Activated CD8-positive, alpha-beta memory T cell treated with anti-CD3 and anti-CD28 coated beads, Interleukin-2, amount 50 U/mL, for 24 hours (primary cell): ENCODE measurements at regions not wholly inside any gene's neighbourhood (a gene's known extent, or its start where the extent isn't known, plus 50 kb on each side); places are given as distances from the start of the nearest gene placed in this dataset.
A peak's percentile ranks its signal among the peaks of the same experiment; 100 is the strongest.

Experiments
- DNase-seq: peaks from one replicate; pipeline ENCODE4 v3.0.0-alpha.2; 2020; ENCODE audit errors: extremely low read depth

DNA sequence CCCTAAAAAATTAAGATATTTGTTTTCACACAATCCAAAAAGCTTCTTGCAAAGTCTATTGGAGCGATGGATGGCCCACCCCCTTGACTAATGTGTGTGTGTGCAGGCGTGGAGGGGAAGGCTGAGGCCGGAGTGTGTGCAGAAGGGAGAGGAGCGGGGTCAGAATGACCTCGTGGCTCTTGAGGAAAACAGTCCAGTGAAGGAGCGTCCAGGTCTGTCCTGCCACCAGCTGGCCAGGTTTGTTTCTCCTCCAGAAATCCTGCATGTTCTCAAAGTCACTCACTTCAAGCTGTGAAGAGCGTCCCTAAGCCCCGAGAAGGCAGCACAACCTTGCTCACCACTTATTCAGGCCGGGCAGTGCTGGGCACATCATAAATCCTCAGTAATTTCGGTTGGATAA is 69.5 kb upstream of the SSX2IP start:
- no peak for DNase-seq

DNA sequence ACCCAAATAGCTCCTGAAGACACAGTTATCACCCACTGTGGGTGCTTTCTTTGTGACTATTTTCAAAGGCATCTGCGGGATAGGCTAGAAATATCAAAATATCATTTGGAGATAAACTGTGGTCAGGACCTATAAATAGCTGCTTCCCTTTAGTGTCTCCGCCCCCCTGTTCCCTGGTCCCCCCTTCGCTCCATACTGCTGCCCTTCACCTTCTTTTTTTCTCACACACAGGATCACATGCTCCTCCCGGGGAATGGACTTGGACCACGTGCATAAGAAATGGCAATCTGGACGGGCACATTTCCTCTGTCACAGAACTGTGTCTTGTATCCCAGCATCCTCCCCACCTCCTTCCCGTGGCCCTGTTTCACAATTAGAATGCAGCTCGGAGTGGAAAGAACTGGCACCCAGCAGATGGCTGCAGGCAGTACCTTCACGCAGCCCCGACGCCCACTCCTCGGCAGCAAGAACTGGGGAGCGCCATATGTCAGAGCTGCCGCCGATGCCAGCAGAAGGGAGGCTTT is 68.8 kb upstream of the SSX2IP start:
- no peak for DNase-seq

DNA sequence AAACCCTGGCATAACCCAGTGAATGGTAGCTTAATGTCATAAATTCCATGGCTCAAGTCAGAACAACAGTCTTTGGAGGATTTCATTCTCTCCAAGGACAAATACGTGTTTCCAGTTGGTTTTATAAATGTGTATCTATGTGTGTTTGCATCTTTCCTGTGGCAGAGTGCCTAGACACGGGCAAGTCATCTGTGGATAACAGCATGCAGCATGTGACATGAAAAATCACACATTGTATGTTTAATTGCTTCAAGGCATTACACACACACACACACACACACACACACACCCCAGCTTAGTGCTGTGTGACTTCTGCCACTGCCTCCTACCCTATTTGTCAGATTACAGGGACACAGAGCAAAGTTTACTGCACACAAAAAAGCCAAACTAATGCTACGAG is 68.2 kb upstream of the SSX2IP start:
- no peak for DNase-seq

DNA sequence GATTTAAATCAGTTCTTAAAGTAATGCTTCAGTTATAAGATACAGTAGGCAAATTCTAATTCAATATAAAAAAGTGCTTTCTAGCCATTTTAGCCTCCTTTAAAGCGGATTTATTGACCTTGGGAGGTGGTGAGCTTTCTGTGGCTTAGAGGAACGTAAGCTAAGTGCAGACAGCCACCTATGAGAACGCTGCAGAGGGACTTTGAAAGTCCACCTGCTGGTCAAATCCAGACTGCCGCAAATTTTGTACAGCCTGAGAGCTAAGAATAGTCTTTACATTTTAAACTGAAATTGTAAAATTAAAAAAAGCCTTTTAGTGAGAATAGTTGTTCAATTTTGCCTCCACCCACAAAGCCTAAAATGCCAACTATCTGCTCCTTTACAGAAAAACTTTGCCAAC is 67.0 kb upstream of the SSX2IP start:
- DNase-seq, result no peak

DNA sequence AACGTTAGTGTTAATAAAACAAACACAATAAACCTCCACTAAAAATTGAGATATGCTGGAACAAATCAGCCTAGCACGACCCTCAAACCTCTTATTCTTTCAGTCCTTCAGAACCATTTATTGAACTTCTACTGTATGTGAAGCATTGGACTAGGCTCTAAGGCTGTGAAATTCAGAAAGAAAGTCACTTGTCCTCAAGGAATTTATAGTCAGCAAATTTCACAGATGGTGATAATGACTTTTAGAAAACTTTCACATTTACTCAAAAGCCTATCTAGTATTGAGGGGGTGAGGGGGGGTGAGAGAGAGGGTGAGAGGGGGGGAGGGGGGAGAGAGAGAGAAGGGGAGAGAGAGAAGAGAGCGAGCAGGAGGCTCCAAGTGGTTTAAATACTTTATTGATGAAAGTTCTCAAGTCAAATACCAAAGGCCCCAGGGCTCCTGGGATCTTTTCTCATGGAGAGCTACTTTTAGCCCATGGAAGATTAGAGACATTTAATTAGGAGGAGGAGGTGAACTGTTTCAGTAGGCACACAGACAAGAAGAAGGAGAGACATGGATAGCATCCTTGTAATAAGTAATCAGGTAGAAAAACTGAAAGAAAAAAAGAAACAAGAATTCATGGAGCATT is 66.3 kb upstream of the SSX2IP start:
- no peak for DNase-seq

DNA sequence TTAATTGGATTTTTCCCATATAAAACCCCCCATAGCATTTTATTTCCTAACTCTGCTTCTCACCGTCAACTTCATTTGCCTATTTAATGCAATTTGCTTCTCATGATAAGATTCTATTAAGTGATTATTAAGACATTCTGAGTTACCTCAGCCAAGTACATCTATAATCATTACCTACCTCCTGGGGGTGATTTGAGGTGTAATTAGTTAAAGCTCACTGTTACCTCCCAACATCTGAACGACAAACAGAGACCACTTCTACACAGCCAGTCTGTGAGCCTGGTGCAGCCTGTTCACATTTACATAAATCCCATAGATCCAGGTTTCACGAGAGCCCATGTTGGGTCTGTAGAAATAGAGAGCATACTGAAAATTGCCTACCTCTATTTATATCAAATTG is 65.7 kb upstream of the SSX2IP start:
- no peak for DNase-seq

DNA sequence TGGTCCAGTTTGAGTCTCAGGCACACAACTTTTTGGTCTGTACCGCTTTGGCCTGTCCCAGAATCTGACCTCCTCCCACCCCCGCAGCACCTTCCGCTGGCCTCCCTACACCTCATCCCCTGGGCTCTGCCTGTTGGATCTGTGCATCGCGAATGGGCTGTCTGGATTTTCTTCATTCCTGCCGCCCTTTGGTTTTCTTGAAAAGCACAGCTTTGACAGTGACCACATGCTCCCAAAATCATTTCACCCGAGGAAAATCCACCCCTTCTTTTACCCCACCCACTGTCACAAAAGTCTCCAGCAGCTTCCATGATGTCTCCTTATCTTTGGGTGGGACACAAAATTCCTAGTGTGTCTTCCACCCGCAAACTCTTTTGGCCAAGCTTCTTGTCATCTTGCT is 65.0 kb upstream of the SSX2IP start:
- no peak for DNase-seq

DNA sequence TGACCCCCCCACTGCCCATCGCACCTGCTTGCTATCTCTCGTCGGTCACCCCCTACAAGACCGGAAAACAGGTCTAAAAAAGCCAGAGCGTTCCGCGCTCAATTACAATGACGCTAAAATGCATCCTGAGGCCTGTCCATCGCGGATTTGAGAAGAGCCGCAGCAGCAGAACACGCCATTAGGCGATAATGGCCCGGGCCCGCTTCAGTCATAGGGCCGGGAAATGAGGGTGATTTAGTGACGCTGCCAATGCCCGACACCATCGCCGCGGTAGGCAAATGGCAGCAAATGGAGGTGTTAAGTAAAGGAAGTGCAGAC is 64.1 kb upstream of the SSX2IP start:
- no peak for DNase-seq

DNA sequence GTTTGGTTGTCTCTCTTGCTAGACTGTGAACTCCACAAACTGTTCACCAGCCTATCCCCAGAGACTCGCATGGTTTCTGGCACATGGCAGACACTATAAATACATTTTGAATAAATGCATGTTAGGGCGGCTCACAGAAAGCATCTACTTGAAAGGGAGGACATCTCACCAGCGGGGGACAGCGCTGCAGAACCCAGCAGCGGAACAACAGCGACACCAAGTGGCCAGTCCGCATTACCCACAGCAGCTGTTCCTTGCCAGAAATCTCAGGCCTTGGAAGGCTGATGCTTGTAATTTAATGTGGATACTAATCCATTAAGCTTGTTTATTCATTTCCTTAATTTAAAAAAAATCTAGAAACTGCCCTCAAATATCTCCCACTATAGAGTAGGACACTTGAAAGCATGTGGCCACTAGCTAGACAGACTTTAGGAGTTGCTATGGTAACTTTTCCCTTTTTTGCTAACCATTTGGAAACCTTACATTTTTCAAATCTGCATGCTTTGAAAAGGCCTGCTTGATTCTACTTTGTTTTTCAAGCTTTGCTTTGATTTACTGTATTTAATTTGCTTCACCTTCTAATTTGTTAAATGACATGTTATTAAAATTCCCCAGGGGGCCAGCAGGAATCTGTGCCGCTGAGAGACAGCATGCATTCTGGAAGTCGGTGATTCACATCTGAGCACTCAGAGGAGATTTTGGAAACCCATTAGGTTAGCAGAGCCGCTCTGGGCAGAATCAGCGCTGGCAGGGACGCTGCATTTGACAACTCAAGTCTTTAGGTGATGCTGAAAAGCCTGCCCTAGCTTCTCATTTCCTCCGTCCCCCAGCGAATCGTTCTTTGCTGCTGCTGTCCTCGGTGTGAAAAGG is 63.5 kb upstream of the SSX2IP start:
- peak; percentile 43 for DNase-seq

DNA sequence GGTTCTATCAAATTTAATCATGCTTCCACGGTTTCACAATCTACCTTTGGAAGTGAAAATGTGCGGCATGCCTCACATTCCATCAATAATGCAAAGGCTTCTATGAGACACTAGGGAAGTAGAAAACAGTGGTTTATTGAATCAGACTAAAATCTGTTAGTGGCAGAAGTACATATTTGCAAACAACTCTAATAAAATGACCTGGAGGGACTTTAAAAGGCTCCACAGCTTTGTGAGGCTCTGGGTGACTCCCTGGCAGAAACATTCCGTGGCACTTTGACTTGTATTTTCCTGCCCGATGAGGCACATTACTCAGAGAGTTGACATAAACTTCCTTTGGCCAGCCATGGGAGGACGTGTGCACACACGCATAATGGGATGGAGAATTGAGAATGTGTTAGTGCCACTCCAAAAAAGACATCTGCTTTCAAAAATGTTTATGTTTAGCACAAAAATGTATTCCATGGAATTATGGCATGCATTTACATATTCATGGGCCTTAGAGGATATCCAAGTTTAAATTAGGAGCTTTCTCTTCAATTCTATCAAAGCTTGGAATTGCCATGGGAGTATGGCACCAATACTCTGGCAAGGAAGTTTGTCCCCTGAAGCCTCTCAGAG is 60.0 kb upstream of the SSX2IP start:
- DNase-seq, result no peak

DNA sequence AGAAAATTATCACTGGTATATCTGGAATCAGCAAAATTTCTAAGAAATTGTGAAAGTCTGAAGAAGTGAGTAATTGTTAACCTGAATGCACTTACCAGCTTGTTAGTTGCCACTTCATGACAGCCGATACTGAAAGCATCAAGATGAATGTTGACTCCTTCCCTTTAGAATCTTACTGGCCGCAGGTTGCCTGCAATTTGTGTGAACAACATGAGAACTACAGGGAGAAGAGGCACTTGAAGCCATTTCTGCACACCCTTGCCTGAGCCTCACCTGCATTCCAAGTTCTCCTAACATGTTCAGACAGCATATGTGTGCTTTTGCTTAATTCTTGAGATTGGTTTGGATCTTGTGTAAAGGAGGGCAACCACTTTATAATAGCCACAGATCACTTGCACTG is 59.2 kb upstream of the SSX2IP start:
- DNase-seq, result no peak

DNA sequence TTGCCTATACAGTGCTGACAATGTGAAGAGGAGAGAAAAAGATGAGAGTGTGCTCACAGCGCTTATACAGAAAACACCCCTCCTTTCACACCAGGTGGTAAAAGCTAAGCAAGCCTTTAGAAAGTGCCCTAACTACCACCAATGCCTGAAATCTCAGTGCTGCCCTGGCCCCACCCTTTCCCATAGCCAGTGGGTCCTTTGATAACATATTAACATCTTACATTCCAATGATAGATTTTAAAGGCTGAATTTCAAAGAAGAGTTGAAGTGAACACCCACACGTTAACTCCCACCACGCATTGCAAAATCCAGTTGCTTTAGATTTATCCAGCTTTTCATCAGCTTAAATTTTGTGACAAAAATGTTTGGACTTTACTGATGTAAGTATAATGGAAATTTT is 58.1 kb upstream of the SSX2IP start:
- no peak for DNase-seq

DNA sequence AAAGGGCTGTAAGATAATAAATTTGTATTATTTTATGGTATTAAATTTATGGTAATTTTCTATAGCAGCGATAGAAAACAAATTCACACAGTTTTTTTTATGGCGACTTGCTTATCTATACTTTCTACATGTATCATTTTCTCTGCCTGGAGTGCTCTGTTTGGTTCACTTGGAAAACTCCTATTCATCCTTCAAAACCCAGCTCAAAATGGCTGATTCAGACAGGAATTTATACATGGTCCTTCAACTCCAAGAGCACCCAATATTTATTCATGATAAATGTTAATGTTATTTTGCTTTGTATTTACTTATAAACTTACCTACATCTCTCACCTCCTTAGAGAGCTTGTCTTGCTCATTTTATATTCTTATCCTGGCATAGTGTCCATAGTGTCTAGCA is 55.6 kb upstream of the SSX2IP start:
- DNase-seq, result no peak

DNA sequence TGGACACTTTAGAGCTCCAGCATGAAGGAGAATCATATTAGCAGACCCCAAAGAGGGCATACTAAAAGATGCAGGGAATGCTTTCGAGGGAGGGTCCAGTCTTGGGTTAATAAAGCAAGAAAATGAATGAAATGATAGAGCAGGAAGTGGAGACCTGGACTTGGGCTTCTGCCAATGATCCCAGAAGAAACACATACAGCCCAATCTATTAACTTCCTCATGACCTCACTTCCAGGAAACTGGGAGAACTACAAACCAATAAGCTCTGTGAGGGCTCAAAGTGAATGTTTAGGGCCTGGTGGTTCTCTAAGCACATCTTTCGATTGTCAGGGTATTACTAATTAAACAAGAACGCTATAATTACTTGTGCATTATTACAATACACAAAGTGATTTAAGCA is 53.6 kb upstream of the SSX2IP start:
- DNase-seq, result no peak

DNA sequence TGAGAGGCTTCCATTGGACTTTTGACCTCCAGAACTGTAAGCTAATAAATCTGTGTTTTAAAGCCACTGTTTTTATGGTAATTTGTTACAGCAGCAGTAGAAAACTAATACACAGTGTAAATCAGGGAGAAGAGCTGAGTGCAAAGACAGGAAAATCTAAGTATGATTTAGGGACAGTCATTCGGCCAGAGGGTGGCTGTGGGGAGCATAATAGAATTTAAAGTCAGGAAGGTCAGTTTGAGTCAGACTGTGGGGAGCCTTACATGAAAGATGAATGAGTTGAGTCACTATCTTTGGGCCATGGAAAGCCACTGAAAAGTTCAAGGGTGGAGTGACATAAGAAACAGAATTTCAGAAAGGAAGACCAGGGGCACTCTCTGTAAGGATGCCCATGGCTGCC is 52.4 kb upstream of the SSX2IP start:
- DNase-seq, result no peak

DNA sequence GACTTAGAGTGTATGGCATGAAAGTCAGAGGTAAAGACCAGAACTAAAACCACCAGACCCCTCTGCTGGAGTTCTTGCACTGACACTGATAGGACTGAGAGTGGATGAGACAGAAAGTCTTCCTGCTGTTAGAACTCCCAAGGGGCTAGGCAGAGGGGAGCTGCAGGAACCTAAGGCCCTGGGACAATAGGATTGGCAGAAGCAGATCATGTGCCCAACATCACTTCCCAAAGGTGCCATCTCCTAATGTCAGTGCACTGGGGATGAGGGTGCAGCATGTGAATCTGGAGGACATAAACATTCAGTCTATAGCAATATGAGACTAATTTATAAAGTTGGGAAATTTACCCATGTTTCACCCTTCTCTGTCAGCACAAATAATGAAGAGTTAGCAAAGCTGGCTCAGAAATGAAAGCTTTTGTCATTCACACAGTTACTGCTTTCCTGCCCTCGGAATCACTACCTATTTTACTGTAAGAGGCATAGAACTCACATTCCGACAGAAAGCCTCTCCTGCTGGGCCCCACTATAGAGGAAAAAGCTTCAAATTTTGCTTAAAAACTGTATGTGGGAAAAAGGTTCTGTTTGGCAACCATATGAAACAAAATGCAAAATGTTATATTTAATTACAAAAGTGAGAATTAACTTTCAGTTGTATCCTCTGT is 49.9 kb upstream of the SSX2IP start:
- no peak for DNase-seq
